ENCODE measurements at regions not wholly inside any gene's neighbourhood (a gene's known extent, or its start where the extent isn't known, plus 50 kb on each side); places are given as distances from the start of the nearest gene placed in this dataset.
"Not testable (repeated sequence)": the region's sequence is repeated elsewhere in the genome, so short reads cannot be mapped to it uniquely, and the experiment has no call there.

GRCh38 chr6:56729719-56730118, 87.0 kb upstream of the DST start:
- no peaks in the 10 kb centered on the region for H3K79me2 ChIP-seq (ENCODE audit: control insufficient read depth, insufficient read depth, low read length)
- H3K9ac ChIP-seq (ENCODE audit: control insufficient read depth, extremely low read depth, insufficient read depth, low read length), result no peak overlapping the region
- no peaks in the 10 kb centered on the region for H3K9me1 ChIP-seq (ENCODE audit: control insufficient read depth, extremely low read depth, insufficient read depth, low read length)
- H3K9me3 ChIP-seq (ENCODE audit: control insufficient read depth, low read depth, low read length), result no peaks in the 10 kb centered on the region
- peak overlapping the region; percentile 75 for H3K27ac ChIP-seq (ENCODE audit: control insufficient read depth, insufficient read depth, low read length)
- no peak overlapping the region for H2AFZ ChIP-seq (ENCODE audit: control insufficient read depth, low read length)
- TF ChIP-seq EZH2 (IDR thresholded peaks at IDR 0.05; ENCODE audit: low read length), result no peak
- no peak for TF ChIP-seq CTCF (optimal IDR thresholded peaks at IDR 0.05 in 1 of 3, IDR thresholded peaks at IDR 0.05 in 1 of 3, conservative IDR thresholded peaks at IDR 0.05 in 1 of 3; ENCODE audit: extremely low read depth in 1 of 3, insufficient read depth in 2 of 3, low read length in 3 of 3)
- no peaks in the 10 kb centered on the region for H3K36me3 ChIP-seq (ENCODE audit: control insufficient read depth in 2 of 2, extremely low read depth in 1 of 2, insufficient read depth in 2 of 2, low read length in 2 of 2)
- FAIRE-seq, result peak; percentile 66
- no peak for DNase-seq (ENCODE audit: low read depth, low spot score)
- dilution Hi-C loops (cut with MboI; ENCODE audit: extremely low pct_ligation_motif_present, low sequenced_read_pairs), result no loop called here
- H3K4me1 ChIP-seq (ENCODE audit: control insufficient read depth, extremely low read depth, insufficient read depth, low read length), result peaks cover 34% of the 10 kb centered on the region
- H3K4me2 ChIP-seq (ENCODE audit: control insufficient read depth, extremely low read depth, insufficient read depth, low read depth, low read length), result peak overlapping the region; percentile 77
- no peaks in the 10 kb centered on the region for H3K27me3 ChIP-seq (ENCODE audit: control insufficient read depth, extremely low read depth, insufficient read depth, low read length)
- no peak overlapping the region for H3K4me3 ChIP-seq (ENCODE audit: control insufficient read depth in 2 of 3, extremely low read depth in 1 of 3, insufficient read depth in 2 of 3, low read depth in 1 of 3, low read length in 3 of 3)
- H4K20me1 ChIP-seq (ENCODE audit: control insufficient read depth, extremely low read depth, insufficient read depth, low read length), result no peaks in the 10 kb centered on the region

DNA sequence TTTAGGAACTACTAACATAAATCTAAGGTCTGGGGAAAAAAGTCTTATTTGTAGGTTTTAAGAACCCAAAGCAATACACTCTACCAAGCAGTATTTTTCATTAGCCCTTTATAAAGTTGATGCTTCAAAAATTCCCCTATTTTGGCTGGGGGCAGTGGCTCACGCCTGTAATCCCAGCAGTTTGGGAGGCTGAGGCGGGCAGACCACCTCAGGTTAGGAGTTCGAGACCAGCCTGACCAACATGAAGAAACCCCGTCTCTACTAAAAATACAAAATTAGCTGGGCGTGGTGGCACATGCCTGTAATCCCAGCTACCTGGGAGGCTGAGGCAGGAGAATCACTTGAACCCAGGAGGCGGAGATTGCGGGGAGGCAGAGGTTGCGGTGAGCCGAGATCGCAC, 86.5 kb upstream of the DST start:
- dilution Hi-C loops (cut with MboI; ENCODE audit: extremely low pct_ligation_motif_present, low sequenced_read_pairs); H4K20me1 ChIP-seq (ENCODE audit: control insufficient read depth, extremely low read depth, insufficient read depth, low read length); H3K9me1 ChIP-seq (ENCODE audit: control insufficient read depth, extremely low read depth, insufficient read depth, low read length); H3K36me3 ChIP-seq (ENCODE audit: control insufficient read depth in 2 of 2, extremely low read depth in 1 of 2, insufficient read depth in 2 of 2, low read length in 2 of 2); DNase-seq (ENCODE audit: low read depth, low spot score); H3K27ac ChIP-seq (ENCODE audit: control insufficient read depth, insufficient read depth, low read length); H3K4me2 ChIP-seq (ENCODE audit: control insufficient read depth, extremely low read depth, insufficient read depth, low read depth, low read length); H3K27me3 ChIP-seq (ENCODE audit: control insufficient read depth, extremely low read depth, insufficient read depth, low read length); H3K9ac ChIP-seq (ENCODE audit: control insufficient read depth, extremely low read depth, insufficient read depth, low read length); FAIRE-seq; H2AFZ ChIP-seq (ENCODE audit: control insufficient read depth, low read length); H3K4me3 ChIP-seq (ENCODE audit: control insufficient read depth in 2 of 3, extremely low read depth in 1 of 3, insufficient read depth in 2 of 3, low read depth in 1 of 3, low read length in 3 of 3); H3K9me3 ChIP-seq (ENCODE audit: control insufficient read depth, low read depth, low read length); H3K79me2 ChIP-seq (ENCODE audit: control insufficient read depth, insufficient read depth, low read length): not testable (repeated sequence)
- H3K4me1 ChIP-seq (ENCODE audit: control insufficient read depth, extremely low read depth, insufficient read depth, low read length), result peaks cover 34% of the 10 kb centered on the region

DNA sequence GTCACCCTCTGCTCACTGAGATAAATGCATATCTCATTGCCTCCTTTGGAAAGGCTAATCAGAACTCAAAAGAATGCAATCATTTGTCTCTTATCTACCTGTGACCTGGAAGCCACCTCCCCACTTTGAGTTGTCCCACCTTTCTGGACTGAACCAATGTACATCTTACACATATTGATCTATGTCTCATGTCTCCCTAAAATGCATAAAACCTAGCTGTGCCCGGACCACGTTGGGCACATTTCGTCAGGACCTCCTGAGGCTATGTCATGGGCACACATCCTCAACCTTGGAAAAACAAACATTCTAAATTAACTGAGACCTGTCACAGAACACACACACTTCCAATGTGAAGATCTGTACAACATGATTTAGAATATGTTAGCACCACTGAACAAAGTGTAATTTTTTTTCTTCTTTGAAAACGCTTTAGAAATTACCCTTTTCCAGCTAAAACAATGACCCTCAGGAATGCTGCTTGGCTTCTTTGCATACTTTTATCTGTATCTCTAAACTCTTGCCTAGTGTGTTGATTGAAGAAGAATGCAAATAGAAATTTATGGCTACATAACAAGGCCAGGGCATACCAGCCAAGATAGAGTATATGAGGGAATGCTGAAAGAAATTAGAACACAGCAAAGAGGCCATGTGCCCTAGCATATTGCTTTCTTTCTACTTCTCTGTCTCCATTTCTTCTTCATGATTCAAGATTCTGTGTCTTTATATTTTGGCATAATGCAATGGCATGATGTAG, 84.6 kb upstream of the DST start:
- no peak overlapping the region for H2AFZ ChIP-seq (ENCODE audit: control insufficient read depth, low read length)
- H3K27ac ChIP-seq (ENCODE audit: control insufficient read depth, insufficient read depth, low read length), result no peak overlapping the region
- no peaks in the 10 kb centered on the region for H3K36me3 ChIP-seq (ENCODE audit: control insufficient read depth in 2 of 2, extremely low read depth in 1 of 2, insufficient read depth in 2 of 2, low read length in 2 of 2)
- H3K4me2 ChIP-seq (ENCODE audit: control insufficient read depth, extremely low read depth, insufficient read depth, low read depth, low read length), result no peak overlapping the region
- TF ChIP-seq EZH2 (IDR thresholded peaks at IDR 0.05; ENCODE audit: low read length) (no peak), CTCF (optimal IDR thresholded peaks at IDR 0.05 in 1 of 3, IDR thresholded peaks at IDR 0.05 in 1 of 3, conservative IDR thresholded peaks at IDR 0.05 in 1 of 3; ENCODE audit: extremely low read depth in 1 of 3, insufficient read depth in 2 of 3, low read length in 3 of 3) (no peak)
- dilution Hi-C loops (cut with MboI; ENCODE audit: extremely low pct_ligation_motif_present, low sequenced_read_pairs), result no loop called here
- H3K79me2 ChIP-seq (ENCODE audit: control insufficient read depth, insufficient read depth, low read length), result no peaks in the 10 kb centered on the region
- H3K27me3 ChIP-seq (ENCODE audit: control insufficient read depth, extremely low read depth, insufficient read depth, low read length), result no peaks in the 10 kb centered on the region
- FAIRE-seq (peak; percentile 66), DNase-seq (ENCODE audit: low read depth, low spot score) (no peak)
- no peaks in the 10 kb centered on the region for H4K20me1 ChIP-seq (ENCODE audit: control insufficient read depth, extremely low read depth, insufficient read depth, low read length)
- H3K4me1 ChIP-seq (ENCODE audit: control insufficient read depth, extremely low read depth, insufficient read depth, low read length), result peaks cover 34% of the 10 kb centered on the region
- H3K9me1 ChIP-seq (ENCODE audit: control insufficient read depth, extremely low read depth, insufficient read depth, low read length), result no peaks in the 10 kb centered on the region
- no peaks in the 10 kb centered on the region for H3K9me3 ChIP-seq (ENCODE audit: control insufficient read depth, low read depth, low read length)
- no peak overlapping the region for H3K4me3 ChIP-seq (ENCODE audit: control insufficient read depth in 2 of 3, extremely low read depth in 1 of 3, insufficient read depth in 2 of 3, low read depth in 1 of 3, low read length in 3 of 3)
- H3K9ac ChIP-seq (ENCODE audit: control insufficient read depth, extremely low read depth, insufficient read depth, low read length), result no peak overlapping the region
